ENCODE measurements at regions not wholly inside any gene's neighbourhood (a gene's known extent, or its start where the extent isn't known, plus 50 kb on each side); places are given as distances from the start of the nearest gene placed in this dataset.

- DNase-seq, result no peak
- 71 to 89% (median 81%) methylated on average over 2 of the region's 2 CpGs for WGBS, 5 donors
- TF ChIP-seq POLR2AphosphoS5 (IDR thresholded peaks at IDR 0.05) (no peak), CTCF (IDR thresholded peaks at IDR 0.05 in 8 of 11, conservative IDR thresholded peaks at IDR 0.05 in 3 of 11) (no peak), POLR2A (IDR thresholded peaks at IDR 0.05) (no peak)
- Histone ChIP-seq H3K9me3 (no peaks in the 10 kb centered on the region), H3K27ac (no peak overlapping the region), H3K27me3 (replicated peaks in 1 of 7) (peaks cover 0 to 91% (median 0%) of the 10 kb centered on the region in 7 donors), H3K4me3 (no peak overlapping the region), H3K36me3 (no peaks in the 10 kb centered on the region), H3K4me1 (no peaks in the 10 kb centered on the region)
- intact Hi-C loops (cut with DNase I; ENCODE audit: low total_unique reads), result no loop called here
These were observed 106.6 kb upstream of the TWIST2 start for GRCh38 chr2:238741277-238741676.

GRCh38 chr2:238742066-238742465 is 105.8 kb upstream of the TWIST2 start:
- Histone ChIP-seq H3K27me3 (replicated peaks in 1 of 7) (peaks cover 0 to 86% (median 0%) of the 10 kb centered on the region in 7 donors), H3K4me1 (no peaks in the 10 kb centered on the region), H3K4me3 (no peak overlapping the region), H3K27ac (no peak overlapping the region), H3K9me3 (no peaks in the 10 kb centered on the region), H3K36me3 (no peaks in the 10 kb centered on the region)
- WGBS, 5 donors, result 46 to 85% (median 72%) methylated on average over 2 to 3 of the region's 3 CpGs
- intact Hi-C loops (cut with DNase I; ENCODE audit: low total_unique reads), result no loop called here
- no peak for DNase-seq
- TF ChIP-seq CTCF (IDR thresholded peaks at IDR 0.05 in 8 of 11, conservative IDR thresholded peaks at IDR 0.05 in 3 of 11) (no peak), POLR2AphosphoS5 (IDR thresholded peaks at IDR 0.05) (no peak), POLR2A (IDR thresholded peaks at IDR 0.05) (no peak)

GRCh38 chr2:238742664-238743063 is 105.2 kb upstream of the TWIST2 start:
- WGBS, 5 donors, result 59 to 84% (median 81%) methylated on average over 8 of the region's 8 CpGs
- H3K27ac ChIP-seq, result no peak overlapping the region

More at GRCh38 chr2:238742664-238743063, 105.2 kb upstream of the TWIST2 start:
- Histone ChIP-seq H3K27me3 (replicated peaks in 1 of 7) (peaks cover 0 to 80% (median 0%) of the 10 kb centered on the region in 7 donors), H3K4me3 (no peak overlapping the region), H3K36me3 (no peaks in the 10 kb centered on the region), H3K4me1 (no peaks in the 10 kb centered on the region), H3K9me3 (no peaks in the 10 kb centered on the region)
- intact Hi-C loops (cut with DNase I; ENCODE audit: low total_unique reads), result no loop called here
- no peak for DNase-seq
- TF ChIP-seq CTCF (IDR thresholded peaks at IDR 0.05 in 8 of 11, conservative IDR thresholded peaks at IDR 0.05 in 3 of 11) (no peak), POLR2A (IDR thresholded peaks at IDR 0.05) (no peak), POLR2AphosphoS5 (IDR thresholded peaks at IDR 0.05) (no peak)

All from spleen (tissue), 11 donors.